ENCODE measurements at regions not wholly inside any gene's neighbourhood (a gene's known extent, or its start where the extent isn't known, plus 50 kb on each side); places are given as distances from the start of the nearest gene placed in this dataset.

DNA sequence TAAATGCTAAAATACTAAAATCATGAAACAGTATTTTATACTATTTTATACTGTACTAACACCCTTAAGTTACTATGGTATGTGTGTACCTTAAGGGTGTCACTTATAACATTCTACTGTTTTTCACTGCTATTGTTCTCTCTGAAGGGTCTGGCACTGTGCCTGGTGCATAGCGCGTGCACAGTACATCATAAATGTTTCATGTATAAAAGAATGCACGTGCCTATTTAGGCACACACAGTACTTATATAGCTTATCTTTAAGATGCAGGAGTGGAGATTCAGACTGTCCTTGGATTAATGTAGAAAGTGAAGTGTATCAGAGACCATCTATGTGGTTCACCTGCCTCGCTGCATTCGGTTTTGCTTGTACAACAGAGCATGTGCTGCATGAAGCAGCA lies 64.0 kb upstream of the SGK1 start:
- H3K4me3 ChIP-seq (ENCODE audit: low read depth, low read length) = no peak overlapping the region
- no peak for DNase-seq (ENCODE audit: low read depth)

DNA sequence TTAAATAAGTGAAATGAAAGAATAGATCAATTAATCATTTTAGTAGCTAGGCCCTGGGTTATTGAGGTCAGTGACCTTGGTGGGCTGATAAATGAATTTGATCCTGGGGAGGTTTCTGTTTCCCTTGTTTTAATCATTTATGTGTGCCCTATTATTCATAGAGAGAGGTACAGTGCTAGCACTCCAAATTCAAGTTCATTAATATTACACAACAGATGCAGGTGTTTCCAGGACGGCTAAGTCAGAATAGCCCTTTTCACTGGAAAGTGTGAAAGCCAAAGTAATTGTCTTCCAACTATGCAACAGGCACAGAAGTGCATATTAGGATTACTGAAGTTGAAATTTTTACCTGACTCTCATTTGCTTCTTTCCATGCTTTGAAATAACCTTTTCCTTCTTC lies 61.7 kb upstream of the SGK1 start:
- in situ Hi-C loops (cut with HindIII; ENCODE audit: low sequenced_read_pairs) = no loop called here
- DNase-seq (ENCODE audit: low read depth) = no peak
- no peak for TF ChIP-seq CTCF (IDR thresholded peaks at IDR 0.05; ENCODE audit: low read depth, low read length, missing control alignments)
- no peak overlapping the region for H3K4me3 ChIP-seq (ENCODE audit: low read depth, low read length)

More for the DNA sequence above, 64.0 kb upstream of the SGK1 start:
- in situ Hi-C loops (cut with HindIII; ENCODE audit: low sequenced_read_pairs) = no loop called here
- TF ChIP-seq CTCF (IDR thresholded peaks at IDR 0.05; ENCODE audit: low read depth, low read length, missing control alignments) = no peak

- in situ Hi-C loops (cut with HindIII; ENCODE audit: low sequenced_read_pairs) = no loop called here
- DNase-seq (ENCODE audit: low read depth) = no peak
These were observed 61.2 kb upstream of the SGK1 start for GRCh38 chr6:134379076-134379475.

DNA sequence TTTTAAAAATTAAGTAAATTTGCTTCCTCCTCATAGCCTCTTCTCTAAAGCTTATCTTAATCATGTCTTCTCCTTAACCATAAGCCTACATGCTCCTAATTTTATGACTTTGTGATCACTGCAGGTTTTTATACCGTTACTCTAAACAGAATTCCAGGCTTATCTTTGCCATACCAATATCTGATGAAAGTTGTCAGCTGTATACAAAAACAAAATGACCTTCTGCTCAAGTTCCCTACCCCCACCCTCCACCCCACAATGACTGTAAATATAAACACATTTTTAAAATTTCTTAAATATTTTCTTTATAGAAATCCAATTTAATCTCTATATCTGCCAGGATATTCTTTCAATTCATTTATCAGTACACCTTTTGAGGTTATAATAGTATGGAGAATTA lies 60.5 kb upstream of the SGK1 start:
- DNase-seq (ENCODE audit: low read depth) = no peak
- in situ Hi-C loops (cut with HindIII; ENCODE audit: low sequenced_read_pairs) = no loop called here
- H3K4me3 ChIP-seq (ENCODE audit: low read depth, low read length) = no peak overlapping the region
- TF ChIP-seq CTCF (IDR thresholded peaks at IDR 0.05; ENCODE audit: low read depth, low read length, missing control alignments) = no peak

More at GRCh38 chr6:134379076-134379475, 61.2 kb upstream of the SGK1 start:
- TF ChIP-seq CTCF (IDR thresholded peaks at IDR 0.05; ENCODE audit: low read depth, low read length, missing control alignments) = no peak
- H3K4me3 ChIP-seq (ENCODE audit: low read depth, low read length) = no peak overlapping the region

DNA sequence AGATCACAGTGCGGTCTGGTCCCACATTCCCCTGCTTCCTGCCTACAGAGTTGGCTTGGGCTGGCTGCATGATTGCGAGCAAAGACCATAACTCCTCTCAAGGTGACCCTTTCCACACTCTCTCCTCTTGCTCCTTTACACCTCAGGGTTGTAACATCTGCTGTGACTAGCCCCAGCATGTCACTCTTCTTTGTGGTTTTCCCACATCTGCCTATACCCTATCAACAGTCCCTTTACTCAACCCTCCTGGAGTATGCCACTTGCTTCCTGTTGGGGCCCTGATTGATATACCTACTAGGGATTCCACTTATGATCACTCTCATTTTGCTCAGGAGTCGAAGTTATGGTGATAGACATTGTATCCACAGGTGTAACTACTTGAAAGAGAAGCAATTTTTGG lies 58.9 kb upstream of the SGK1 start:
- no peak for TF ChIP-seq CTCF (IDR thresholded peaks at IDR 0.05; ENCODE audit: low read depth, low read length, missing control alignments)
- no peak overlapping the region for H3K4me3 ChIP-seq (ENCODE audit: low read depth, low read length)
- in situ Hi-C loops (cut with HindIII; ENCODE audit: low sequenced_read_pairs) = no loop called here
- DNase-seq (ENCODE audit: low read depth) = no peak

- H3K4me3 ChIP-seq (ENCODE audit: low read depth, low read length) = no peak overlapping the region
- DNase-seq (ENCODE audit: low read depth) = no peak
- in situ Hi-C loops (cut with HindIII; ENCODE audit: low sequenced_read_pairs) = no loop called here
- no peak for TF ChIP-seq CTCF (IDR thresholded peaks at IDR 0.05; ENCODE audit: low read depth, low read length, missing control alignments)
These were observed 57.3 kb upstream of the SGK1 start for GRCh38 chr6:134375220-134375580.
